IMR-90 (cell line): ENCODE measurements at regions not wholly inside any gene's neighbourhood (a gene's known extent, or its start where the extent isn't known, plus 50 kb on each side); places are given as distances from the start of the nearest gene placed in this dataset.

ENCODE experiments used
- ATAC-seq: fragments of 200-7000 bp; cut with Tn5 transposase; 2 replicates; pipeline ENCODE4 v1.9.1; 2020; ENCODE audit warnings: low read depth, mild to moderate bottlenecking, moderate library complexity
- BruUV-seq: library from RNA; stranded (reverse); fragments of 400-500 nt; replicated peaks from 2 replicates; lab custom pipeline; 2021; lab: Mats Ljungman, UMichigan
- CTCF ChIA-PET: fragments of 300-600 bp; formaldehyde crosslinking; extraction: SDS; loops from one replicate; lab custom pipeline; 2021; ENCODE audit warnings: antibody characterized with exemption; lab: Yijun Ruan, JAX
- POLR2A ChIA-PET: fragments of 300-600 bp; sonication (Branson Sonifier 250); formaldehyde crosslinking; loops from one replicate; lab custom pipeline; 2022; ENCODE audit warnings: antibody characterized with exemption; ENCODE audit not compliant: unreplicated experiment; lab: Charles Lee
- DNase-seq: peaks from one replicate; pipeline ENCODE4 v3.0.0; 2013
- H2AFZ ChIP-seq: replicated peaks from 2 replicates; pipeline ENCODE3; 2013; ENCODE audit warnings: low read length, mild to moderate bottlenecking; ENCODE audit not compliant: poor library complexity
- H2AK5ac ChIP-seq: 2 replicates; pipeline ENCODE4 v1.6.1; 2013; ENCODE audit warnings: low read depth, low read length, inconsistent platforms
- H2AK9ac ChIP-seq: replicated peaks from 2 replicates; pipeline ENCODE3; 2013; ENCODE audit warnings: mild to moderate bottlenecking, low read depth, low read length, moderate library complexity; ENCODE audit not compliant: poor library complexity
- H2BK120ac ChIP-seq: 2 replicates; pipeline ENCODE4 v1.6.1; 2013; ENCODE audit warnings: low read depth, low read length, inconsistent platforms
- H2BK15ac ChIP-seq: 3 replicates; pipeline ENCODE4 v1.6.1; 2013; ENCODE audit warnings: low read depth, low read length, inconsistent platforms
- H2BK20ac ChIP-seq: 2 replicates; pipeline ENCODE4 v1.6.1; 2013; ENCODE audit warnings: low read depth, mild to moderate bottlenecking, inconsistent platforms, low read length, moderate library complexity
- H2BK5ac ChIP-seq: 2 replicates; pipeline ENCODE4 v1.6.1; 2013; ENCODE audit warnings: mild to moderate bottlenecking, low read depth, low read length, inconsistent platforms; ENCODE audit not compliant: poor library complexity, severe bottlenecking
- H3K14ac ChIP-seq: replicated peaks from 2 replicates; pipeline ENCODE4 v1.6.1; 2013; ENCODE audit warnings: low read depth, low read length, inconsistent platforms
- H3K18ac ChIP-seq: 2 replicates; pipeline ENCODE4 v1.6.1; 2013; ENCODE audit warnings: low read depth, low read length, control low read depth
- H3K23ac ChIP-seq: 2 replicates; pipeline ENCODE4 v1.6.1; 2013; ENCODE audit warnings: low read depth, low read length, inconsistent platforms
- H3K27ac ChIP-seq: 2 replicates; pipeline ENCODE4 v1.5.1; 2013; ENCODE audit warnings: mild to moderate bottlenecking, control low read depth, low read length; ENCODE audit not compliant: insufficient read depth
- H3K27me3 ChIP-seq: 2 replicates; pipeline ENCODE4 v1.6.1; 2013; ENCODE audit warnings: low read length; ENCODE audit not compliant: control insufficient read depth, insufficient read depth
- H3K36me3 ChIP-seq: 2 replicates; pipeline ENCODE4 v1.6.1; 2013; ENCODE audit warnings: low read length, mixed read lengths; ENCODE audit not compliant: control insufficient read depth, insufficient read depth
- H3K4ac ChIP-seq: 2 replicates; pipeline ENCODE4 v1.6.1; 2013; ENCODE audit warnings: low read depth, low read length, inconsistent platforms
- H3K4me1 ChIP-seq: 2 replicates; pipeline ENCODE4 v1.6.1; 2013; ENCODE audit warnings: low read length, mixed read lengths; ENCODE audit not compliant: control insufficient read depth, insufficient read depth
- H3K4me2 ChIP-seq: 2 replicates; pipeline ENCODE4 v1.6.1; 2013; ENCODE audit warnings: low read depth, mild to moderate bottlenecking, control low read depth, low read length, moderate library complexity
- H3K4me3 ChIP-seq: 2 replicates; pipeline ENCODE4 v1.5.1; 2013; ENCODE audit warnings: low read depth, mild to moderate bottlenecking, control low read depth, low read length, moderate library complexity; ENCODE audit not compliant: insufficient read depth
- H3K56ac ChIP-seq: 2 replicates; pipeline ENCODE4 v1.6.1; 2013; ENCODE audit warnings: low read length, inconsistent platforms; ENCODE audit not compliant: insufficient read depth; ENCODE audit errors: extremely low read depth
- H3K79me1 ChIP-seq, 2 experiments: 2 replicates each; pipeline ENCODE4 v1.6.1; 2013; ENCODE audit warnings: low read length in 2 of 2, inconsistent platforms in 1 of 2, low read depth in 1 of 2
- H3K9ac ChIP-seq: 2 replicates; pipeline ENCODE4 v1.6.1; 2013; ENCODE audit warnings: low read depth, low read length, control low read depth
- H3K9me1 ChIP-seq: 2 replicates; pipeline ENCODE4 v1.6.1; 2013; ENCODE audit warnings: low read length, inconsistent platforms; ENCODE audit not compliant: insufficient read depth
- H3K9me3 ChIP-seq: 2 replicates; pipeline ENCODE4 v1.6.1; 2013; ENCODE audit warnings: low read length; ENCODE audit not compliant: control insufficient read depth, insufficient read depth
- H4K20me1 ChIP-seq: 2 replicates; pipeline ENCODE4 v1.6.1; 2013; ENCODE audit warnings: low read length, inconsistent platforms; ENCODE audit not compliant: insufficient read depth
- H4K5ac ChIP-seq: 2 replicates; pipeline ENCODE4 v1.6.1; 2013; ENCODE audit warnings: mild to moderate bottlenecking, low read depth, low read length, control low read depth
- H4K8ac ChIP-seq, 2 experiments: 2 replicates each; pipeline ENCODE4 v1.6.1; 2013; ENCODE audit warnings: low read depth in 2 of 2, low read length in 2 of 2, control low read depth in 1 of 2, inconsistent platforms in 1 of 2
- H4K91ac ChIP-seq: 2 replicates; pipeline ENCODE4 v1.6.1; 2013; ENCODE audit warnings: low read depth, low read length, inconsistent platforms; ENCODE audit not compliant: insufficient read depth
- BHLHE40 ChIP-seq: fragments of 150-350 bp; IDR thresholded peaks from 2 replicates; pipeline ENCODE4 v1.6.1; 2016; ENCODE audit warnings: mild to moderate bottlenecking, low read depth, low read length
- FOS ChIP-seq: fragments of 150-350 bp; IDR thresholded peaks from 2 replicates; pipeline ENCODE4 v1.6.1; 2016; ENCODE audit warnings: low read depth, low read length
- MAFK ChIP-seq: IDR thresholded peaks from 2 replicates; pipeline ENCODE4 v1.6.1; 2012; ENCODE audit warnings: low read depth, low read length, improper control_type of control experiment
- NFE2L2 ChIP-seq: fragments of 150-350 bp; IDR thresholded peaks from 2 replicates; pipeline ENCODE4 v1.6.1; 2016; ENCODE audit warnings: low read depth, mild to moderate bottlenecking, low read length
- POLR2A ChIP-seq: IDR thresholded peaks from 2 replicates; pipeline ENCODE4 v1.6.1; 2012; ENCODE audit warnings: mild to moderate bottlenecking, low read depth, low read length
- WGBS, 2 experiments: methylation state at CpG; one replicate each; pipeline versions ENCODE4 v1.1.5 to v1.1.7; 2013; ENCODE audit warnings: missing lambda C conversion rate in 2 of 2; ENCODE audit not compliant: insufficient read length in 1 of 2; ENCODE audit errors: extremely low coverage in 2 of 2; 5-methylcytosine and 5-hydroxymethylcytosine counted together
- dilution Hi-C: fragments of 300-500 bp; cut with HindIII; formaldehyde crosslinking; loops from one replicate; pipeline ENCODE4 v1.14.3; 2018; ENCODE audit warnings: low sequenced_read_pairs; ENCODE audit not compliant: unreplicated experiment
- in situ Hi-C: fragments of 300-500 bp; cut with MboI; formaldehyde crosslinking; loops from 3 replicates; pipeline ENCODE4 v1.14.3; 2019; ENCODE audit warnings: low sequenced_read_pairs, inconsistent platforms, mixed read lengths
- intact Hi-C: fragments of 100-400 bp; cut with micrococcal nuclease; formaldehyde crosslinking; loops from 2 replicates; pipeline ENCODE4 v1.10.0; 2022
- TF ChIP-seq, protein P1 (sequence below): fragments of 150-350 bp; IDR thresholded peaks from 2 replicates; pipeline ENCODE4 v1.6.1; 2017; ENCODE audit warnings: mild to moderate bottlenecking, antibody characterized with exemption, low read length, low read depth
- TF ChIP-seq, protein P2 (sequence below): fragments of 150-350 bp; IDR thresholded peaks from 2 replicates; pipeline ENCODE4 v1.6.1; 2016; ENCODE audit warnings: low read depth, mild to moderate bottlenecking, low read length, moderate library complexity, borderline replicate concordance

DNA sequence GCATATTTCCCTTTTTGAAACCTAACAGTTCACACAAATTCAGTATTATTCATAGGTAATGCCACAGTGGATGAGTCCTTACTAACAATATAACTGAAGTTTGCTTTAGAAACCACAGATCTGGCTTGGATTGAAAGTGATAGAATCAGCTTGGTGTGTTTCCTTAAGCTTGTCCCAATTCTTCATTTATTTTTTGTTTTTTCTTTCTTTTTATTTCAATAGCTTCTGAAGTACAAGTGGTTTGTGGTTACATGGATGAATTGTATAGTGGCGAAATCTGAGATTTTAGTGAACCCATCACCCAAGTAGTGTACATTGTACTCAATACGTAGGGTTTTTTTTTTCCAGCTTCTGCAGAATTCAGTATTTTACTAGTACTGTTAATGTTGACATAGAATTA lies 518.2 kb upstream of the SEMA3D start:
- H3K9me1 ChIP-seq, result no peaks in the 10 kb centered on the region
- no peaks in the 10 kb centered on the region for H3K9me3 ChIP-seq
- H3K9ac ChIP-seq, result no peak overlapping the region
- no peaks in the 10 kb centered on the region for H3K36me3 ChIP-seq
- H2AFZ ChIP-seq, result no peak overlapping the region
- H4K5ac ChIP-seq, result no peak overlapping the region
- no TSS peak for BruUV-seq
- H3K18ac ChIP-seq, result no peak overlapping the region
- no peaks in the 10 kb centered on the region for H3K27me3 ChIP-seq
- DNase-seq, result no peak
- H4K91ac ChIP-seq, result no peak overlapping the region
- ATAC-seq, result no peak
- no peak overlapping the region for H3K23ac ChIP-seq
- H2AK5ac ChIP-seq, result no peak overlapping the region
- H3K4me2 ChIP-seq, result no peak overlapping the region
- H3K56ac ChIP-seq, result no peak overlapping the region
- H2BK5ac ChIP-seq, result no peak overlapping the region
- H3K4me1 ChIP-seq, result no peaks in the 10 kb centered on the region
- H2BK120ac ChIP-seq, result no peak overlapping the region
- no peak overlapping the region for H2BK15ac ChIP-seq
- no CpG with 5 or more reads among the region's 2 CpGs for WGBS, 2 experiments
- intact Hi-C loops (no loop called here), in situ Hi-C loops (no loop called here), dilution Hi-C loops (no loop called here)
- ChIA-PET CTCF (interaction anchor here (1.1 kb wide), 1 partner anchor 9 kb away, joined by 3 read pairs; no protein-coding TSS in a partner anchor), POLR2A (no interaction called here)
- no peak overlapping the region for H3K4me3 ChIP-seq
- H2AK9ac ChIP-seq, result no peak overlapping the region
- H3K14ac ChIP-seq, result no peak overlapping the region
- no peak overlapping the region for H3K4ac ChIP-seq
- no peaks in the 10 kb centered on the region for H3K79me1 ChIP-seq
- TF ChIP-seq, protein P1, sequence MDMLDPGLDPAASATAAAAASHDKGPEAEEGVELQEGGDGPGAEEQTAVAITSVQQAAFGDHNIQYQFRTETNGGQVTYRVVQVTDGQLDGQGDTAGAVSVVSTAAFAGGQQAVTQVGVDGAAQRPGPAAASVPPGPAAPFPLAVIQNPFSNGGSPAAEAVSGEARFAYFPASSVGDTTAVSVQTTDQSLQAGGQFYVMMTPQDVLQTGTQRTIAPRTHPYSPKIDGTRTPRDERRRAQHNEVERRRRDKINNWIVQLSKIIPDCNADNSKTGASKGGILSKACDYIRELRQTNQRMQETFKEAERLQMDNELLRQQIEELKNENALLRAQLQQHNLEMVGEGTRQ, result no peak
- TF ChIP-seq FOS, result no peak
- no peak for TF ChIP-seq POLR2A
- no peak for TF ChIP-seq MAFK
- no peak for TF ChIP-seq NFE2L2
- TF ChIP-seq, protein P2, sequence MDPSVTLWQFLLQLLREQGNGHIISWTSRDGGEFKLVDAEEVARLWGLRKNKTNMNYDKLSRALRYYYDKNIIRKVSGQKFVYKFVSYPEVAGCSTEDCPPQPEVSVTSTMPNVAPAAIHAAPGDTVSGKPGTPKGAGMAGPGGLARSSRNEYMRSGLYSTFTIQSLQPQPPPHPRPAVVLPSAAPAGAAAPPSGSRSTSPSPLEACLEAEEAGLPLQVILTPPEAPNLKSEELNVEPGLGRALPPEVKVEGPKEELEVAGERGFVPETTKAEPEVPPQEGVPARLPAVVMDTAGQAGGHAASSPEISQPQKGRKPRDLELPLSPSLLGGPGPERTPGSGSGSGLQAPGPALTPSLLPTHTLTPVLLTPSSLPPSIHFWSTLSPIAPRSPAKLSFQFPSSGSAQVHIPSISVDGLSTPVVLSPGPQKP, result no peak
- no peak for TF ChIP-seq BHLHE40
- H4K8ac ChIP-seq, result no peak overlapping the region
- no peak overlapping the region for H2BK20ac ChIP-seq
- no peaks in the 10 kb centered on the region for H4K20me1 ChIP-seq
- no peak overlapping the region for H3K27ac ChIP-seq
